Right cardiac atrium (tissue), 5 donors: ENCODE measurements at regions not wholly inside any gene's neighbourhood (a gene's known extent, or its start where the extent isn't known, plus 50 kb on each side); places are given as distances from the start of the nearest gene placed in this dataset.

ENCODE experiments used
- ATAC-seq, 2 donors: fragments of 200-7000 bp; cut with Tn5 transposase; one replicate each; pipeline versions ENCODE4 v1.8.0 to v1.9.1; 2020; ENCODE audit warnings: moderate library complexity in 2 of 2, mild to moderate bottlenecking in 1 of 2
- DNase-seq, 3 donors: peaks; one replicate each; pipeline ENCODE4 v3.0.0-alpha.2; 2020
- H3K27ac ChIP-seq: one replicate; pipeline ENCODE4 v1.5.1; 2013; ENCODE audit warnings: mild to moderate bottlenecking, low read length, control low read depth, moderate library complexity
- H3K27me3 ChIP-seq: one replicate; pipeline ENCODE4 v1.6.1; 2013; ENCODE audit not compliant: control insufficient read depth, insufficient read depth
- H3K4me1 ChIP-seq: one replicate; pipeline ENCODE4 v1.6.1; 2013; ENCODE audit warnings: low read length; ENCODE audit not compliant: control insufficient read depth, insufficient read depth
- H3K4me3 ChIP-seq: one replicate; pipeline ENCODE4 v1.5.1; 2013; ENCODE audit warnings: low read length, control low read depth
- H3K9me3 ChIP-seq: one replicate; pipeline ENCODE4 v1.6.1; 2013; ENCODE audit warnings: low read length; ENCODE audit not compliant: control insufficient read depth
- WGBS: extraction: QIAGEN DNeasy Blood & Tissue Kit; methylation state at CpG from one replicate; pipeline ENCODE4 v1.1.7; 2013; 5-methylcytosine and 5-hydroxymethylcytosine counted together
- intact Hi-C, 4 donors: fragments of 100-400 bp; cut with DNase I; formaldehyde crosslinking; loops; one replicate each; pipeline versions ENCODE4 v1.11.0 to v1.14.0; 2022 to 2023
- donor health status: healthy with polysubstance abuse.
- donor health status: DM: no; HTN: yes; CAD: no.
- donor health status: DM: no; HTN: no; CAD: no.
- donor health status: DM: no; HTN: yes; CAD: no; lungs with severe emphysema.
- donor health status: DM: yes; HTN: yes; CAD: no.

DNA sequence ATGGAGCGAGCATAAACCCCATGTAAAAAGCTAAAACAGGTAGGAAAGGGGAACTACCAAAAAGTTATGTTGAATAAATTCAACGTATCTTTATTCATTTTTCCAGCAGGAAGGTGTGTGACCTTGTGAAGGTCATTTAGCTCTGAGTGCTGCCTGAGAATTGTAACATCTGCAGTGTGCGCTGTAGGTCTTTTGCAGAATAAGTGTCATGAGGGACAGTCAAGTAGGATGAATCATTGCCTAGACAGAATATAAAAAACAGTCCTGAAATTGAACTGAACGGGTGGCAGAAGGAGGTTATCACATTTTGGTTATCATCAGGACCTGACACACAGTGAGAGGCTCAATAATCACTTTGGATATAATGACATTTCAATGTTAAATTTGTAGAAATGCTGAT is 334.8 kb upstream of the NOVA1 start:
- H3K4me3 ChIP-seq: no peak overlapping the region
- intact Hi-C loops: no loop called here
- H3K9me3 ChIP-seq: no peaks in the 10 kb centered on the region
- H3K27ac ChIP-seq: no peak overlapping the region
- H3K27me3 ChIP-seq: no peaks in the 10 kb centered on the region
- DNase-seq (no peak), ATAC-seq (no peak)
- H3K4me1 ChIP-seq: no peaks in the 10 kb centered on the region
- 83% methylated on average over 4 of the region's 4 CpGs for WGBS

DNA sequence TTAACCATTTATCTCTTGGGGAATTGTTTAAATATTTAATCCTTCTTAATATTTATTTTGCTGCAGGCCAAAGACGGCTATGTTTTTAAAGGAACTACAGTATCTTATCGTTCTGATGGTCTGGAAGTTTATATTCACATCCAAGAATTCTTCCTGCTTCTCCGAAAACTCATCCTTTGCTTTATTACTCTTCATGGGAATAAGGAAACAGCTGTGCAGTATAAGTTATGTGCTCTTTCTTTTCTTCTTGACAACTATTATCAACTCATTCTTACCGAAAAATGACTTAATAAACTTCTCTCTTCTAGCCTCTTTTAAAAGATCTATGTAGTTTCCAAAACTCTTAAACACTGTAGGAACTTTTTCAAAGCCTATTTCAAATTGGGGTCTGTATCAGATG is 335.6 kb upstream of the NOVA1 start:
- H3K4me3 ChIP-seq: no peak overlapping the region
- H3K4me1 ChIP-seq: no peaks in the 10 kb centered on the region
- DNase-seq: no peak
- no peaks in the 10 kb centered on the region for H3K27me3 ChIP-seq
- 50% methylated on average over 4 of the region's 4 CpGs for WGBS
- no peaks in the 10 kb centered on the region for H3K9me3 ChIP-seq
- intact Hi-C loops: no loop called here
- no peak for ATAC-seq
- H3K27ac ChIP-seq: no peak overlapping the region

DNA sequence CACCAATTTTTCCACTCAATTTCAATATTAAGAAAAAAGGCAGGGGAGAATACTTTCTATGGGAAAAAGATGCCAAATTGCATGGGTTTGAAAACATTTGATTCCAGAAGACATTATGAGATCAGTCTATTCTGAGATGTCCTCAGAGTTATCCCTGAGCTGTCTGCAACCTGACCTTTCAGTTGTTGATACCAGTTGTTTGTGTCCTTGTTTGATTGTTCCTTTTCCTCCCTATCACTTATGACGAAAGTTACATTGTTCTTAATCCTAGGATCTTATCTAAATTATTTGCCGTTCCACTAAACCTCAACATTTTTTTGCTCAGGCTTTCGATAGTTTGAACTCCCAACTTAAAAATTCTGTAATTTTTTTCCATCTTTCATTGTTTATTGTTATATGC is 336.3 kb upstream of the NOVA1 start:
- intact Hi-C loops: no loop called here
- 42% methylated on average over 3 of the region's 3 CpGs for WGBS
- Histone ChIP-seq H3K27ac (no peak overlapping the region), H3K27me3 (no peaks in the 10 kb centered on the region), H3K9me3 (no peaks in the 10 kb centered on the region), H3K4me3 (no peak overlapping the region), H3K4me1 (no peaks in the 10 kb centered on the region)
- no peak for DNase-seq
- no peak for ATAC-seq

DNA sequence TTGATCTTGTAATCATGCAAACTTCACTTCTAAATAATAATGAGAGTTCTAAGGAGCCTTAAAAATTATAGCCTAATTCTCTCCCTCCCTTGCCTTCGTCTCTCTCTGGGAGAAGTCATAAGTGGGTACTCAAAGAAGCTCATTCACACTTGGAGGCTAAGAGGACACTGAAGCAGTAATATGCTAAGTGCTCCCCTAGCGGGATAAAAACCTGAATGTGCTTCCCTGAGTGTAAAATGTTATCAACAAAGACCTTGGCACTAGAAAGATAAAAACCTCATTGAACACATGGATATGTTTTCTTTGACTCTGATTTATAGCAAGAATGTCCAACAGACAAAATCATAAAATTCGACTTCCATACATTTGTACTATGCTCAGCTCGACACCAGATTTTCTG is 337.9 kb upstream of the NOVA1 start:
- DNase-seq (no peak), ATAC-seq (no peak)
- no peaks in the 10 kb centered on the region for H3K4me1 ChIP-seq
- no peak overlapping the region for H3K4me3 ChIP-seq
- H3K9me3 ChIP-seq: no peaks in the 10 kb centered on the region
- intact Hi-C loops: no loop called here
- WGBS: 74% methylated on average over 4 of the region's 4 CpGs
- H3K27ac ChIP-seq: no peak overlapping the region
- H3K27me3 ChIP-seq: no peaks in the 10 kb centered on the region

DNA sequence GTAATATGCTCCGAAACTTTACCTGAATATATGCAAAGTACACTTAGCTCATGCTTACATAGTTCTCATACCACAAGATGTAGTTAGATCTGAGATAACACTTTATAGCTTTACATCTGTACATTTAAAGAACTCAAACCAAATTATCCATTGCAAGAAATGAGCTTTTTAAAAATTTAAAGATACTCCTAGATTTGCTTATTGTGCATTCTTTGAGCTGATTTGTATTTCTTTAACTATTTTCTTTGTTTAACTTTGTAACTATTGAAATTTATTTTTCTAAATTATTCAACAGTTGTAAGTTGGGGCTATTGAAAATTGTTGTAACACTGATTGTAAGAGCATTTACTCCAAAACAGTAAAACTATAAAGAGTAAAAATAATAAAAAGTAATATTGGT is 340.2 kb upstream of the NOVA1 start:
- intact Hi-C loops: no loop called here
- Histone ChIP-seq H3K27ac (no peak overlapping the region), H3K27me3 (no peaks in the 10 kb centered on the region), H3K4me3 (no peak overlapping the region), H3K4me1 (no peaks in the 10 kb centered on the region), H3K9me3 (no peaks in the 10 kb centered on the region)
- 100% methylated on average over 1 of the region's 1 CpG for WGBS
- ATAC-seq: no peak
- DNase-seq: no peak

DNA sequence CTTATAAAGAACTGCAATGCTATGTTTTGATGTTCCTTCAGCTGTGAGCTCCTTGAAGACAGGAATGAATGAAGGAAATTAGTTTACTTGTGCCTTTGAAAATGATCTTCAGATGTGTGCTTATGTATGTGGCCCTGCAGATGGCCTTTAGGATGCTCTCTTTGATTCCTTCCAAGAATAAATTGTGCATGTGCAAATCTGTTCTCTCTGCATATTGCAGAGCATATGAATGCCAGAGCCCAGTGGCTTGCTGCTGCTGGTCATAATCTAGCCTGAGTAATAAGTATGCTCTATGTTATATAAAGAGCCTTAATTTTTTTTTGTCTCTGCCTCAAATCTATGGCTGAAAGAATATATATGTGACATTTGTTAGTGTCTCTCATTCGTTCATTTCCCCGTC is 341.9 kb upstream of the NOVA1 start:
- ATAC-seq: no peak

DNA sequence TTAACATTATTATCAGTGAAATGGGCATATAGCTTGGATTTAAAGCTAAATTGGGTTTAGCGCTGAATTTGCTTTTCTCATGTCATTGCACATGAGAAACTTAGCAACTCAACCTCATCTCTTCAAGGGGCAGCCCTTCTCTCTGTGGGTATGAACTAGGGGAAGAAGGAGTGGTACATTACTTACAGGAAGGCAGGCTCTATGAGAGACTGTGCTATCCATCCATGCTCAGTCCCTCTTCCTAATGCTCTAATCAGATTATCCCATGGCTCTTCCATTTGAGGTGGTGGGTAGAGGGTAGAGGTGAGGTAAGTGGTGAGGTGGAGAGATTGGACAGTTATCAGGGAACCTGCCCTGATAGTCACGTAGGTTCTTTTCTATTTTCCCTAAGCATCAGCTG is 343.7 kb upstream of the NOVA1 start:
- DNase-seq (no peak), ATAC-seq (no peak)
- Histone ChIP-seq H3K27me3 (no peaks in the 10 kb centered on the region), H3K4me1 (no peaks in the 10 kb centered on the region), H3K9me3 (no peaks in the 10 kb centered on the region), H3K27ac (no peak overlapping the region), H3K4me3 (no peak overlapping the region)
- intact Hi-C loops: no loop called here
- 81% methylated on average over 2 of the region's 2 CpGs for WGBS

More for the DNA sequence above, 341.9 kb upstream of the NOVA1 start:
- intact Hi-C loops: no loop called here
- no peak for DNase-seq
- H3K27ac ChIP-seq: no peak overlapping the region
- 89% methylated on average over 2 of the region's 2 CpGs for WGBS
- H3K4me1 ChIP-seq: no peaks in the 10 kb centered on the region
- H3K9me3 ChIP-seq: no peaks in the 10 kb centered on the region
- H3K4me3 ChIP-seq: no peak overlapping the region
- no peaks in the 10 kb centered on the region for H3K27me3 ChIP-seq

DNA sequence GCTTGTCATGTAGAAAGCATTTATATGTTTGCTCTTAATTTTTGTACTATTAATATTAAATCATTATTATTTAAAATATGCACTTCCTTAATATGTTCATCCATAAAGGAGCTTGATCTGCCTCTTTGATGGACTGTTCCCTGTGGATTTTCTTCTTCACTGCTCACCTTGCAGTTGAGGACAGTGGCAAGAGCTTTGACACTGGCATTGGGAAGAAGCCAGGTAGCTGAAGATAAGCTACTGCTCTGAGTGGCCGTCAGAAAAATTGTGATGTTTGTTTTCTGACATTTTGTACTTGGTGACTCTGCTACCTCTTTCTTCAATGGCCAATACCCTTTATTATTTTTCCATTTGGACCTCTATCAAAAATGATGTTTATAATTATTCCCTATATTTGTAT is 349.4 kb upstream of the NOVA1 start:
- Histone ChIP-seq H3K27ac (no peak overlapping the region), H3K4me3 (no peak overlapping the region), H3K9me3 (no peaks in the 10 kb centered on the region), H3K4me1 (no peaks in the 10 kb centered on the region), H3K27me3 (no peaks in the 10 kb centered on the region)
- DNase-seq: no peak
- no peak for ATAC-seq
- intact Hi-C loops: no loop called here
- 54% methylated on average over 1 of the region's 1 CpG for WGBS

DNA sequence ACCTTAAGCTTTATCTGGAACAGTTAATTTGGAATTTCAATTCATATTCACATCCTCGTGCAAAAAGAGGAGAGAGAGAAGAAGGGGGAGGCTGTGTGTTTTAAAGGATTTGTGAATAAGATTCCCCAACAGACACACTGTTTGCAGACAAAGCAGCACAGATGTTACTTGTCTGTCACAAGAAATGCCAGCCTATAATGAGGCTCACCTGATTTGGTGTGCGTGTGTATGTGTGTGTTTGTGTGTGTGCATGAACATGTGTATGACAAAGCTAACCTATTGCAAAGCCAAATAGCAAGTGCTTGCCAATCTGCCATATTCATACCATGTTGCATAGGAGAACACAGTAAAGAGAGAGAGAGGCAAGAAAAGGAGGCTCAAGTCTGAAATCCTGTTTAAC is 361.6 kb upstream of the NOVA1 start:
- Histone ChIP-seq H3K4me3 (no peak overlapping the region), H3K9me3 (no peaks in the 10 kb centered on the region), H3K4me1 (no peaks in the 10 kb centered on the region), H3K27me3 (no peaks in the 10 kb centered on the region), H3K27ac (no peak overlapping the region)
- DNase-seq: no peak
- intact Hi-C loops: no loop called here
- 75% methylated on average over 2 of the region's 2 CpGs for WGBS
- no peak for ATAC-seq

DNA sequence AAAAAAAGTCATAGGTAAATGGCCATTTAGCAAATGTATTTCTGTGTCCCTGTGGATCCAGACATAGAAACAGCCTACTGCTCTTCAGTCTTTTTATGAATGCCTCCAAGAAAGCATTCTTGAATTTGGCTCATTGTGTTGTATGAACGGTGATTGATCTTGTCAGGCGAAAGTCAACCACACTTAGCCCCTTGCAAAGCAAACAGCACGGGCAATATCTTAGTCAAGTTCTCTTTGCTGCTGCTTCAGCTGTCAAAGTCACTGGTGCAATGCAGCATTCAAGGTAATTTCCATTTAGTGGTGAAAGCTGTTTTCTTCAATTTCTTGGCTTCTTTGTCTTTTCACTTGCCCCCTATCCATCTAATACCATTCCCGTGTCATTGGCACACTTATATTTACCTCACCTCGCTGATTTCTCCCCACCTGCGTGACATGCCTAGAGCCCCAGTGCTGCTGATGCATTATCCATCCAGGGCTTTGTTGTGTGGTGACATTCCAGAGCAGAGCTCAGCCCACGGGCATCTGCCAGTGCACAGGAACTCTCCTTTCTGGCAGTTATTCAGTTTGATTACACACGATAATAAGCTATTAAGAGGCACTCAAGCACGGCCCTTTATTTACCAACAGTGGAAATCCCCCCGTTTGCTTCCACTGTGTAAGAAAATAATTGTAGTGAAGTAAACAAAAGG is 362.3 kb upstream of the NOVA1 start:
- intact Hi-C loops: no loop called here
- DNase-seq: no peak
- H3K4me1 ChIP-seq: no peaks in the 10 kb centered on the region
- WGBS: 66% methylated on average over 10 of the region's 10 CpGs
- ATAC-seq: no peak
- no peaks in the 10 kb centered on the region for H3K27me3 ChIP-seq
- H3K27ac ChIP-seq: no peak overlapping the region
- H3K4me3 ChIP-seq: no peak overlapping the region
- H3K9me3 ChIP-seq: no peaks in the 10 kb centered on the region

DNA sequence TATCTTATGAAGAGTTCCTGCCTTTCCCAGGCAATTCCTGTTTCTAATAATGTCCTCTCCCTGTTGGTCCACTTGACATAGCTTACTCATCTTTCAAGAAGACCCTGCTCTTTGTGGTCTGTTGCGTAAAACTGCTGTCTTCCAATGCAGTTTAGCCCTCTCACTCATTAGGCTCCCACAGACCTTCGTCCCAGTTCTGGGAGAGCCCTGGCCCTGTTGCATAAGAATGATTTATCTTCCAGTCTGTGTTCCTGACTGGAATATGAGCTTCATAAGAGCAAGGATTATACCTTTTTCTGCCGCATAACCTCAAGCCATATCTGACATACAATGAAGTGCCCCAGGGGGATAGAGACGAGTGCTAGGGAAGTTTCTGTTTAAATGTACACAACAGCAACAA is 365.9 kb upstream of the NOVA1 start:
- Histone ChIP-seq H3K27ac (no peak overlapping the region), H3K27me3 (no peaks in the 10 kb centered on the region), H3K4me3 (no peak overlapping the region), H3K9me3 (no peaks in the 10 kb centered on the region), H3K4me1 (no peaks in the 10 kb centered on the region)
- ATAC-seq (no peak), DNase-seq (no peak)
- 69% methylated on average over 4 of the region's 4 CpGs for WGBS
- intact Hi-C loops: no loop called here

DNA sequence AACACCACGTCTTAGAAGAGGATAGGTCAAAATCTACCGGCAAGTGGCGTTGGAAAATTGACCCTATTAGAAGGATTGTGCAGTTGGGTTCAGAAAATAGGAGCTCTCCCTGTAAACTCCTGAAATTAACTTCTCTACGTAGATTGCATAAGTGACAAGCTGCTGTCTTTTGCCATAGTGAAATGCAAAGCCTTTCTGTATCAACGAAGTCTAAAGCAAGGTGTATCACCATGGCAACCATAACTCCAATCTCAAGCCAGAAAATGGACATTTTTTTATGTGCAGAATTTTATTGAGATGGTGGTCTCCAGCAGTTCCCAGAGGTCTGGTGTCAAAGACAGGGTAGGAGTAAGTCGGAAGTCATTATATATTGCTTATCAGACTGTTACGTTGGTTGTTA is 367.7 kb upstream of the NOVA1 start:
- H3K4me3 ChIP-seq: no peak overlapping the region
- no peak overlapping the region for H3K27ac ChIP-seq
- ATAC-seq (no peak), DNase-seq (no peak)
- H3K4me1 ChIP-seq: no peaks in the 10 kb centered on the region
- intact Hi-C loops: no loop called here
- H3K9me3 ChIP-seq: no peaks in the 10 kb centered on the region
- WGBS: 77% methylated on average over 7 of the region's 7 CpGs
- H3K27me3 ChIP-seq: no peaks in the 10 kb centered on the region
